Glutamatergic neuron (in vitro differentiated cells): ENCODE measurements at regions not wholly inside any gene's neighbourhood (a gene's known extent, or its start where the extent isn't known, plus 50 kb on each side); places are given as distances from the start of the nearest gene placed in this dataset.

ENCODE experiments used
- DNase-seq: peaks from one replicate; pipeline ENCODE4 v3.0.0; 2022
- H3K27ac Mint-ChIP-seq: one replicate; pipeline ENCODE4 v1.8.0; 2020; ENCODE audit warnings: mild to moderate bottlenecking, mixed read lengths, inconsistent platforms; ENCODE audit not compliant: unreplicated experiment
- H3K27me3 Mint-ChIP-seq: one replicate; pipeline ENCODE4 v1.8.0; 2020; ENCODE audit warnings: mild to moderate bottlenecking, moderate library complexity, mixed read lengths, inconsistent platforms; ENCODE audit not compliant: unreplicated experiment
- H3K36me3 Mint-ChIP-seq: one replicate; pipeline ENCODE4 v1.8.0; 2020; ENCODE audit warnings: mild to moderate bottlenecking, mixed read lengths, inconsistent platforms; ENCODE audit not compliant: unreplicated experiment
- H3K4me1 Mint-ChIP-seq: one replicate; pipeline ENCODE4 v1.8.0; 2020; ENCODE audit warnings: mild to moderate bottlenecking, low read depth, mixed read lengths, inconsistent platforms; ENCODE audit not compliant: unreplicated experiment
- H3K4me3 Mint-ChIP-seq: one replicate; pipeline ENCODE4 v1.8.0; 2020; ENCODE audit warnings: mild to moderate bottlenecking, mixed read lengths, inconsistent platforms; ENCODE audit not compliant: unreplicated experiment
- H3K9me3 Mint-ChIP-seq: one replicate; pipeline ENCODE4 v1.8.0; 2020; ENCODE audit warnings: mild to moderate bottlenecking, moderate library complexity, mixed read lengths, inconsistent platforms; ENCODE audit not compliant: unreplicated experiment
- TF ChIP-seq, protein P1 (sequence below): fragments of 200-600 bp; sonication (generic); IDR thresholded peaks from one replicate; pipeline ENCODE4 v1.5.0; 2021; ENCODE audit not compliant: partially characterized antibody, unreplicated experiment

DNA sequence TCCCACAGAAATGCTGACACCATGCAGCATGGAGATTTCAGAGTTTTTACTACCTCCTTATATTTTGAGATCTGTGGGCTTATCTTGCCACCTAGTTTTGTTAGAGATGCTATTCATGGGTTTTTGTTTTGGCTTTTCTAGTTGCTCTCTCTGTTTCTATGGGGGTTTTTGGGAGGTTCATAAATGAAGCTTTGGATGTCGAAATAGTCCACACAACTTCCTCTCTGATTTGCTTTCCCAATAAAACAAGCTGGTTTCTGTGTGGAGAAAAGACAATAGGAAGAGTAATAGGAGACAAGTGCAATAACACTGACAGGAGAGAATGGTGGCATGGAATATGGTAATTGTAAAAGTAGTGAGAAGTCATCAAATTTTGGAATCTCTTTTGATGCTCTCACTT lies 106.8 kb upstream of the GPR149 start:
- no peak for DNase-seq
- no peaks in the 10 kb centered on the region for H3K9me3 Mint-ChIP-seq

DNA sequence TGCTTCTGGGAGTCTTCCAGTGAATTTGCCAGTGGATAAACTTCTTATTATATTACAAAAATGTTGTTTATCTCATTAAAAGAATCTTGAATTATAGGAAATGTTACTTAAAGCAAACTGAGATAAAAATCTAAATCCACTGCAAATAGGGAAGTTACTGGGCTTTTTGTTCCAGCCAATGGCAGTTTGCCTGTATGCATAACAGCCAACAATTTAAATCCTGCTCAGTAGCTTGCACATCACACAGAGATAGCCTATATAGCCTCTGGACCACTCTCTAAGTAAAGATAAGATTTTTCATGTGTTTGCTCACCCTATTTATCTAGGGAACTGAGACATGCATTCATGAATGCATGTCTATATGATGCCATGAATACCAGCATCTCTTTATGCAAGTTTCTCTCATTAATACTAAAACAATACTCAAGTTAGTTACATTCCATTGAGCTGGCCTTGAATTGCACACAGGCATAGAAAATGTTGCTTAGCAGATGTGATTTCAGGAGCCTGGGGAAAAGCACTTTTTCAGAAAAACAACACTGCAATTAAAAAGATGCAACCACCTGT lies 92.1 kb upstream of the GPR149 start:
- H3K4me3 Mint-ChIP-seq, result no peak overlapping the region
- H3K4me1 Mint-ChIP-seq, result no peaks in the 10 kb centered on the region
- no peak overlapping the region for H3K27ac Mint-ChIP-seq
- no peak for DNase-seq
- no peaks in the 10 kb centered on the region for H3K27me3 Mint-ChIP-seq
- no peaks in the 10 kb centered on the region for H3K9me3 Mint-ChIP-seq
- TF ChIP-seq, protein P1, sequence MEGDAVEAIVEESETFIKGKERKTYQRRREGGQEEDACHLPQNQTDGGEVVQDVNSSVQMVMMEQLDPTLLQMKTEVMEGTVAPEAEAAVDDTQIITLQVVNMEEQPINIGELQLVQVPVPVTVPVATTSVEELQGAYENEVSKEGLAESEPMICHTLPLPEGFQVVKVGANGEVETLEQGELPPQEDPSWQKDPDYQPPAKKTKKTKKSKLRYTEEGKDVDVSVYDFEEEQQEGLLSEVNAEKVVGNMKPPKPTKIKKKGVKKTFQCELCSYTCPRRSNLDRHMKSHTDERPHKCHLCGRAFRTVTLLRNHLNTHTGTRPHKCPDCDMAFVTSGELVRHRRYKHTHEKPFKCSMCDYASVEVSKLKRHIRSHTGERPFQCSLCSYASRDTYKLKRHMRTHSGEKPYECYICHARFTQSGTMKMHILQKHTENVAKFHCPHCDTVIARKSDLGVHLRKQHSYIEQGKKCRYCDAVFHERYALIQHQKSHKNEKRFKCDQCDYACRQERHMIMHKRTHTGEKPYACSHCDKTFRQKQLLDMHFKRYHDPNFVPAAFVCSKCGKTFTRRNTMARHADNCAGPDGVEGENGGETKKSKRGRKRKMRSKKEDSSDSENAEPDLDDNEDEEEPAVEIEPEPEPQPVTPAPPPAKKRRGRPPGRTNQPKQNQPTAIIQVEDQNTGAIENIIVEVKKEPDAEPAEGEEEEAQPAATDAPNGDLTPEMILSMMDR, result no peak
- no peaks in the 10 kb centered on the region for H3K36me3 Mint-ChIP-seq

More for the DNA sequence above, 106.8 kb upstream of the GPR149 start:
- TF ChIP-seq, protein P1, result no peak
- no peaks in the 10 kb centered on the region for H3K36me3 Mint-ChIP-seq
- no peak overlapping the region for H3K4me3 Mint-ChIP-seq
- H3K4me1 Mint-ChIP-seq, result no peaks in the 10 kb centered on the region
- no peaks in the 10 kb centered on the region for H3K27me3 Mint-ChIP-seq
- no peak overlapping the region for H3K27ac Mint-ChIP-seq

DNA sequence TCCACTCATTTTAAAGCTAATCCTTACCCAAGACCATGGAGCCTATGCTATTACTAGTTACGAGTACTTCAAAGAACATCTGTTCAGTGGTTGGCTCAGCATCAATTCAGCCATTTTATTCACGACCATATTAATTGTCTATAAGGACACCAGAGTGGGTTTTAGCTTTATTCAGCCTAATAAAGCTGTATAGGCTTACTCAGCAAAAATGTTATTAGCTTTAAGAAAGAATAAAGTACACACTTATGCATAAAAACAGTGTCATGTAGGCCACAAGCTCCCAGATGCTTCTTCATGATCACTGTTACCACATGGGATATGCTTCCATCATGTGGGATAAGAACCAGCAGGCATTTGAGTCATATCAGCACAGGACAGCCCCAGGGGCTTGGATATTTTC lies 87.4 kb upstream of the GPR149 start:
- DNase-seq, result no peak
- TF ChIP-seq, protein P1, result no peak
- no peak overlapping the region for H3K4me3 Mint-ChIP-seq
- no peaks in the 10 kb centered on the region for H3K36me3 Mint-ChIP-seq
- H3K27me3 Mint-ChIP-seq, result no peaks in the 10 kb centered on the region
- H3K27ac Mint-ChIP-seq, result no peak overlapping the region
- no peaks in the 10 kb centered on the region for H3K9me3 Mint-ChIP-seq
- no peaks in the 10 kb centered on the region for H3K4me1 Mint-ChIP-seq

DNA sequence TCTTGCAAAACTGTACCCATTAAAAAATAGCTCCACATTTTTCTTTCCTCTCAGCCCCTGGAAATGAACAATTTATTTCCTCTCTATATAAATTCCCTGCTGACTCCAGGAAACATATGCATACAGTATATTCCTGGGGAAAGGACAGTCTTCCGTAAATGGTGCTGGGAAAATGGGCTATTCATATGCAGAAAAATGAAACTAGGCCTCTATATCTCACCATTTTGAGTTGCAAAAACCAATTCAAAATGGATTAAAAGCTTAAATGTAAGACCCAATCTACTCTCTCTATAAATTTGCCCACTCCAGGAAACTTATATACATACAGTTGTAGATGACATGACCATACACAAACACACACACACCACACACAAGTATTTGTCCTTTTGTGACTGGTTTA lies 85.9 kb upstream of the GPR149 start:
- Mint-ChIP-seq H3K9me3 (no peaks in the 10 kb centered on the region), H3K27ac (no peak overlapping the region), H3K4me3 (no peak overlapping the region), H3K27me3 (no peaks in the 10 kb centered on the region), H3K4me1 (no peaks in the 10 kb centered on the region), H3K36me3 (no peaks in the 10 kb centered on the region)
- DNase-seq, result no peak
- TF ChIP-seq, protein P1, result no peak

DNA sequence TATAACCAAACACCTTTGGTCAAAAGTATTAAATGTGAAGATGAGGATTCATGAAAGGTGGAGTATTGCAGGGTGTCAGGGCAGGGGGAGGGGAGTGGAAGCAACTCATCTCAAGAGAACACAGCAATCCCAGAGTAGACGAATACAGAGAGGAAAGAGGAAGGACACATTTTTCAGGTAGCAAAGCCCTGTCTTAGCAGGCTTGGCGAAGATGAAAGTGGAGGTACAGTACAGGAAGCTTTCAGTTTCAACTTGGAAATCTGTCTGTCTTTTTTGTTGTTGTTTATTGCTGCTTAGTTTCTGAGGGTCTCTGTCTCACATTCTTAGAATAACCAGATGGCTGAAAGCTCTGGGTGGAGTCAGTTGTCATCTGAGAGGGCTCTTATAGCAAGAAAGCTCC lies 80.8 kb upstream of the GPR149 start:
- TF ChIP-seq, protein P1, result no peak
- no peak overlapping the region for H3K4me3 Mint-ChIP-seq
- no peaks in the 10 kb centered on the region for H3K4me1 Mint-ChIP-seq
- H3K36me3 Mint-ChIP-seq, result no peaks in the 10 kb centered on the region
- no peak for DNase-seq
- H3K27ac Mint-ChIP-seq, result no peak overlapping the region
- no peaks in the 10 kb centered on the region for H3K9me3 Mint-ChIP-seq
- no peaks in the 10 kb centered on the region for H3K27me3 Mint-ChIP-seq
